ENCODE measurements at regions not wholly inside any gene's neighbourhood (a gene's known extent, or its start where the extent isn't known, plus 50 kb on each side); places are given as distances from the start of the nearest gene placed in this dataset.

GRCh38 chr5:28958581-28958980, 1920.2 kb upstream of the CDH9 start:
- TF ChIP-seq CTCF (IDR thresholded peaks at IDR 0.05): no peak
- TF ChIP-seq POLR2A (IDR thresholded peaks at IDR 0.05): no peak

Data from testis (tissue), 2 donors.